ENCODE measurements at regions not wholly inside any gene's neighbourhood (a gene's known extent, or its start where the extent isn't known, plus 50 kb on each side); places are given as distances from the start of the nearest gene placed in this dataset.

- no peak for TF ChIP-seq CTCF (IDR thresholded peaks at IDR 0.05; ENCODE audit: borderline replicate concordance, insufficient read depth, low read depth, low read length)
- H3K4me3 ChIP-seq (ENCODE audit: low read depth, low read length), result no peak overlapping the region
Measured at GRCh38 chr2:196288006-196288538, 116.7 kb upstream of the STK17B start.

GRCh38 chr2:196289000-196289399 is 117.6 kb upstream of the STK17B start:
- H3K4me3 ChIP-seq (ENCODE audit: low read depth, low read length), result no peak overlapping the region
- TF ChIP-seq CTCF (IDR thresholded peaks at IDR 0.05; ENCODE audit: borderline replicate concordance, insufficient read depth, low read depth, low read length), result no peak

- no peak for TF ChIP-seq CTCF (IDR thresholded peaks at IDR 0.05; ENCODE audit: borderline replicate concordance, insufficient read depth, low read depth, low read length)
Measured at GRCh38 chr2:196290136-196290535, 118.8 kb upstream of the STK17B start.

GRCh38 chr2:196290569-196290968 is 119.2 kb upstream of the STK17B start:
- no peak overlapping the region for H3K4me3 ChIP-seq (ENCODE audit: low read depth, low read length)
- TF ChIP-seq CTCF (IDR thresholded peaks at IDR 0.05; ENCODE audit: borderline replicate concordance, insufficient read depth, low read depth, low read length), result no peak

More at GRCh38 chr2:196290136-196290535, 118.8 kb upstream of the STK17B start:
- no peak overlapping the region for H3K4me3 ChIP-seq (ENCODE audit: low read depth, low read length)

- no peak for TF ChIP-seq CTCF (IDR thresholded peaks at IDR 0.05; ENCODE audit: borderline replicate concordance, insufficient read depth, low read depth, low read length)
- no peak overlapping the region for H3K4me3 ChIP-seq (ENCODE audit: low read depth, low read length)
Measured at GRCh38 chr2:196291426-196291825, 120.0 kb upstream of the STK17B start.

GRCh38 chr2:196291873-196292800 is 120.8 kb upstream of the STK17B start:
- TF ChIP-seq CTCF (IDR thresholded peaks at IDR 0.05; ENCODE audit: borderline replicate concordance, insufficient read depth, low read depth, low read length), result no peak
- H3K4me3 ChIP-seq (ENCODE audit: low read depth, low read length), result no peak overlapping the region
